ENCODE measurements at regions not wholly inside any gene's neighbourhood (a gene's known extent, or its start where the extent isn't known, plus 50 kb on each side); places are given as distances from the start of the nearest gene placed in this dataset.

DNA sequence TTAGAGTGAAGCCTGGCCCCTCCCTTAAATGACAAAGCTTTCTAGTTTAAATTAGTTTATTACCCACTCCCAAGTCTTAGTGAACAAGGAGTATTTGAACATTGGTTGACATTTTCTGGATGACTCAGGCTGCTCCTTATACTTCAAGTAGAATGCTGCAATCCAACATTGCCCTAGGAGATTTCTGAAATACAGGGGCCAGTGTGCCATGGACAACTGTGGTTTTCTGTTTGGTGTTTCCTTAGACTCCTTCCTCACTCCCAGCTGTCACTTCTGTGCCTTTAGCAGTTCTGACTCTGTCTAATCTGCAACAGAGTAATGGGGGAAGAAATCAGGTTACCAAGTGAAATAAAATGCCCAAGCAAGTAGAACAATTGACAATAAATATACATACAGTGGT, 116.1 kb upstream of the P2RY1 start:
- peaks cover 2 to 3% of the 10 kb centered on the region in 2 donors for H3K27me3 Mint-ChIP-seq
- H3K4me1 Mint-ChIP-seq, result no peaks in the 10 kb centered on the region
- no peaks in the 10 kb centered on the region for H3K4me1 ChIP-seq (ENCODE audit: insufficient read depth, low read length)
- no peak overlapping the region for H3K4me3 ChIP-seq (ENCODE audit: low read length in 2 of 2)
- H3K27ac ChIP-seq (ENCODE audit: low read depth, low read length), result no peak overlapping the region
- no peaks in the 10 kb centered on the region for H3K36me3 ChIP-seq (ENCODE audit: insufficient read depth, low read length)
- H3K9me3 Mint-ChIP-seq, result peaks cover 0 to 5% (median under 1%) of the 10 kb centered on the region in 8 donors
- POLR2A ChIA-PET (ENCODE audit: partially characterized antibody), result no interaction called here
- H3K27ac Mint-ChIP-seq, result no peak overlapping the region
- no peaks in the 10 kb centered on the region for H3K27me3 ChIP-seq (ENCODE audit: insufficient read depth, low read length)
- DNase-seq, result no peak
- intact Hi-C loops (cut with micrococcal nuclease), result no loop called here
- CTCF ChIA-PET (ENCODE audit: partially characterized antibody), result no interaction called here
- H3K36me3 Mint-ChIP-seq, result no peaks in the 10 kb centered on the region
- H3K9me3 ChIP-seq (ENCODE audit: control insufficient read depth in 1 of 2, low read length in 2 of 2), result no peaks in the 10 kb centered on the region
- no peak overlapping the region for H3K4me3 Mint-ChIP-seq

DNA sequence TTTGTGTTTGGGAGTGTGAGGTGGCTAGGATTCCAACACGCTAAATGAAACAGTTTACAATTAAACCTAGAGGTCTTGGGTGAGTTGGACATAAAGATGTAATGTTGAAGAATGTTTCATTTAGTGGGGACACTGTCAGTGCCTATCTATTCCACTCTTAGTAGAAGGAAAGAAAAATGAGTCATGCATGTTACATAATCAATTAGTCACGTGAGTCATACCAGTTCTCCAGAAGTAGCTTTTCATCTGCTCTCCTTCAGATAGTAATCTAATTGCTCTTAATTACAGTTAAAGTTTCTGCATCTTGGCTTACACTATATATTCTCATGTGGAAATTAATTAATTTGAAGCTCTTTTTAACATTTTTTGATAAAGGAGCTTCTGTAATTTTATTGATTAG, 115.7 kb upstream of the P2RY1 start:
- Histone ChIP-seq H3K36me3 (ENCODE audit: insufficient read depth, low read length) (no peaks in the 10 kb centered on the region), H3K4me3 (ENCODE audit: low read length in 2 of 2) (no peak overlapping the region), H3K27ac (ENCODE audit: low read depth, low read length) (no peak overlapping the region), H3K4me1 (ENCODE audit: insufficient read depth, low read length) (no peaks in the 10 kb centered on the region), H3K27me3 (ENCODE audit: insufficient read depth, low read length) (no peaks in the 10 kb centered on the region), H3K9me3 (ENCODE audit: control insufficient read depth in 1 of 2, low read length in 2 of 2) (no peaks in the 10 kb centered on the region)
- no peak for DNase-seq
- Mint-ChIP-seq H3K36me3 (no peaks in the 10 kb centered on the region), H3K27me3 (peaks cover 2 to 3% of the 10 kb centered on the region in 2 donors), H3K4me3 (no peak overlapping the region), H3K9me3 (peaks cover 0 to 5% (median under 1%) of the 10 kb centered on the region in 8 donors), H3K27ac (no peak overlapping the region), H3K4me1 (no peaks in the 10 kb centered on the region)
- intact Hi-C loops (cut with micrococcal nuclease), result no loop called here
- ChIA-PET POLR2A (ENCODE audit: partially characterized antibody) (no interaction called here), CTCF (ENCODE audit: partially characterized antibody) (no interaction called here)

DNA sequence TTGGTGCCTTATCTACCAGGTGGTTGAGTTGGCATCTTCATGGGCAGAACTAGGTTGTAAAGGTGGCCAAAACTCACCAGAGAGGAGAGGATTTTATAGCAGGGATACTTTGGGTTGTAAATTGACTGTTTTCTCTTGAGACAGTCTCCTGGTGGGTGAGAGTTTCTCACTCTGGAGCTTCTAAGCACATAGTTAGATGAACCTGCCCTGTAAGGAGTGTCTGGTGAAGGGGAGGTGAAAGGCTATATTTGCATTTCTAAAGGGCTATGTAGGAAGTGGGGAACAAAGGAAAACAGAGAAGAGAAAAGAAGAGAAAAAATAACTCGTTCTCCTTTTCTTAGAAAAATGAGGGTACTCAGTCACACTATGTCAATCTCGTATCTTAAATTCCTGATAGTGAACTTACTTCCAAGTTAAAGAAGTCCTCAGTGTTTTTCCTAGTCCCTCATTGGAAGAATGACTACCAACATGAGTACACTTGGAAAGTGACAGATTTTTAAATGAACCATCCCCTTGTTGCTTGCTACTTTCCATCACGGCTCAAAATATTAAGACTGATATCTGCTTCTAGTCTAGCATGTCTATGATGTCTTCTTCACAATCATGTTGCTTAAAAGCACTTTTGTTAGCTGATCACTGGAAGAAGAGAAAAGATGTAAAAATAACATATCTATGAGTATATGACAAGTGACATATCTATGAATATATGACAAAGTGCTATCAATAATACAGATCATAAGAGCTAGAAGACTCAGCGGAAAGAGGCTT, 113.8 kb upstream of the P2RY1 start:
- Histone ChIP-seq H3K4me3 (ENCODE audit: low read length in 2 of 2) (no peak overlapping the region), H3K27me3 (ENCODE audit: insufficient read depth, low read length) (no peaks in the 10 kb centered on the region), H3K4me1 (ENCODE audit: insufficient read depth, low read length) (no peaks in the 10 kb centered on the region), H3K27ac (ENCODE audit: low read depth, low read length) (no peak overlapping the region), H3K9me3 (ENCODE audit: control insufficient read depth in 1 of 2, low read length in 2 of 2) (no peaks in the 10 kb centered on the region), H3K36me3 (ENCODE audit: insufficient read depth, low read length) (no peaks in the 10 kb centered on the region)
- intact Hi-C loops (cut with micrococcal nuclease), result no loop called here
- H3K4me3 Mint-ChIP-seq, result no peak overlapping the region
- no peak for DNase-seq
- peaks cover 2 to 3% of the 10 kb centered on the region in 2 donors for H3K27me3 Mint-ChIP-seq
- H3K36me3 Mint-ChIP-seq, result no peaks in the 10 kb centered on the region
- H3K9me3 Mint-ChIP-seq, result peaks cover 0 to 5% (median 0%) of the 10 kb centered on the region in 8 donors
- H3K27ac Mint-ChIP-seq, result no peak overlapping the region
- no peaks in the 10 kb centered on the region for H3K4me1 Mint-ChIP-seq
- ChIA-PET POLR2A (ENCODE audit: partially characterized antibody) (no interaction called here), CTCF (ENCODE audit: partially characterized antibody) (no interaction called here)

DNA sequence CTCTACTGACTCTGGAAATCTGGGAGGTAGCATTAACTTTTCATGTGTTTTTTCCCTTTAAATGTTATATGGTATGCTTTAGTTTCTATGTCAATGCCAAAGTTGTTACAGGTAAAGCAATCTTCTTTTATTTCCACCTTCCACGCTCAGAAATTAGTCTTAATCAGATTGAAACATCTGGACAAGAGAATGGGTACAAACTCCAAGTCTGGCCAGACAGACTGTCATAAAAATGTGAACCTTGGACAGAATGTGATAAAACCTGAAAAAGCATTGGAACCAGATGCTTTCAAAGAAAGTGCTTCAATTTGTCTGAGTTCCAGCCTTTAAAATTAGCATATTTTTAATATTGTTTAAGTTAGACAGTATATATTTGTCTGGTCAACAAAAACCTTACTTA, 110.7 kb upstream of the P2RY1 start:
- intact Hi-C loops (cut with micrococcal nuclease), result no loop called here
- Histone ChIP-seq H3K36me3 (ENCODE audit: insufficient read depth, low read length) (no peaks in the 10 kb centered on the region), H3K4me1 (ENCODE audit: insufficient read depth, low read length) (no peaks in the 10 kb centered on the region), H3K27ac (ENCODE audit: low read depth, low read length) (no peak overlapping the region), H3K4me3 (ENCODE audit: low read length in 2 of 2) (no peak overlapping the region), H3K9me3 (ENCODE audit: control insufficient read depth in 1 of 2, low read length in 2 of 2) (no peaks in the 10 kb centered on the region), H3K27me3 (ENCODE audit: insufficient read depth, low read length) (no peaks in the 10 kb centered on the region)
- peaks cover 0 to 5% (median under 1%) of the 10 kb centered on the region in 8 donors for H3K9me3 Mint-ChIP-seq
- no peak for DNase-seq
- ChIA-PET POLR2A (ENCODE audit: partially characterized antibody) (no interaction called here), CTCF (ENCODE audit: partially characterized antibody) (no interaction called here)
- H3K27me3 Mint-ChIP-seq, result peaks cover 2 to 3% of the 10 kb centered on the region in 2 donors
- H3K4me1 Mint-ChIP-seq, result peaks cover 0 to 2% (median 0%) of the 10 kb centered on the region in 4 donors
- H3K36me3 Mint-ChIP-seq, result no peaks in the 10 kb centered on the region
- no peak overlapping the region for H3K4me3 Mint-ChIP-seq
- H3K27ac Mint-ChIP-seq, result no peak overlapping the region

DNA sequence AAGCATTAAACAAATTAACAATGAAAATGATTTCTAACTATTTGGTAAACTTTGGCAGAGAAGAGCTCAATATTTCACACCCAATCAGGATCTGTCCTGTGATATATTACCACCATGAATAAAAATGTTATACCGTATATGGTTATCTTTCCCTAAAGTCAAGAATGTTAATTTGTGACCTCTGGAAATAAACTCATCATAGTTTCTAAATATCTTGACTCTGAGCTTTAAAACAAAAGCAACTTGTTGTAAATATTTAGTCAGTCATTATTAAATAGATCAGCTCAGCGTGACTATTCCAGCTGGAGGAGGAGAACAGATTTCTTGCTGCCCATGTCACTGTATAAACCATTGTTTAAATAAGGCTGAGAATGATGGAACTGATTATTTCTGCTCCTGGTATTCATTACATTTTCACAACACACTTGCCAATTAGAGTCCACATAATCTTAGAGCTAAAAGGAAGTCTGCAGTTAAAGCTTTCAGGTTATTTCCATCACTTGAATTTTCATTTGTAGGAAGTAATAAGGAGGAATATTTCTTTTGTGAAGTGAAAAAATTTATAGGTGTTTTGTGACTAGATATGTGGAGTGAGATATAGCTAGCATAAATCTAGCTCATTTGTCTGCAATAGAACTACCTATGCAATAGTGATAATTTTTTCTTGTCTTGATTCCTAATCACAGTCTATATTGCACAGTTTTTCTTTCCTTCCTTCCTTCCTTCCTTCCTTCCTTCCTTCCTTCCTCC, 106.5 kb upstream of the P2RY1 start:
- Mint-ChIP-seq H3K27ac (no peak overlapping the region), H3K27me3 (peaks cover 0 to 3% of the 10 kb centered on the region in 2 donors), H3K4me1 (peaks cover 0 to 2% (median 0%) of the 10 kb centered on the region in 4 donors), H3K36me3 (no peaks in the 10 kb centered on the region), H3K4me3 (no peak overlapping the region), H3K9me3 (peaks cover 0 to 2% (median 0%) of the 10 kb centered on the region in 8 donors)
- Histone ChIP-seq H3K9me3 (ENCODE audit: control insufficient read depth in 1 of 2, low read length in 2 of 2) (no peaks in the 10 kb centered on the region), H3K36me3 (ENCODE audit: insufficient read depth, low read length) (no peaks in the 10 kb centered on the region), H3K27me3 (ENCODE audit: insufficient read depth, low read length) (no peaks in the 10 kb centered on the region), H3K4me3 (ENCODE audit: low read length in 2 of 2) (no peak overlapping the region), H3K4me1 (ENCODE audit: insufficient read depth, low read length) (no peaks in the 10 kb centered on the region), H3K27ac (ENCODE audit: low read depth, low read length) (no peak overlapping the region)
- CTCF ChIA-PET (ENCODE audit: partially characterized antibody), result no interaction called here
- intact Hi-C loops (cut with micrococcal nuclease), result no loop called here
- DNase-seq, result no peak
- POLR2A ChIA-PET (ENCODE audit: partially characterized antibody), result no interaction called here

DNA sequence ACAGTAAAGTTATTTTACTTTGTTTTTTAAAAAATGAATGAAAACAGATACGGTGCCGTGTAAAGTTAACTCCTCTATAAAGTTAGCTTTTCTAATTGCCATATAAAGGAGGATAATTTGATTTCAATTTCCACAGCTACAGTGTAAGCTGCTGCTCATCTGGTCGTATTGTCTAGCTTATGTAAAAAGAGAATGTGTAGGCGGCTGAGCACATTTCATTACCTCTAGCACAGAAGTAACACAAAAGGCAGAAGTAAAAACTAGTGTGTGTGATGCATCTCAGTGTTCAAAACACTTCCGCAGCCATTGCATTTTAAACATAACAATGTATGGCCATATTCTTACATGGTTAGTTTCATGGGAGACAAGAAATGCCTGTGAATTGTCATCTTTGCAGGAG, 105.0 kb upstream of the P2RY1 start:
- H3K4me3 ChIP-seq (ENCODE audit: low read length in 2 of 2), result no peak overlapping the region

DNA sequence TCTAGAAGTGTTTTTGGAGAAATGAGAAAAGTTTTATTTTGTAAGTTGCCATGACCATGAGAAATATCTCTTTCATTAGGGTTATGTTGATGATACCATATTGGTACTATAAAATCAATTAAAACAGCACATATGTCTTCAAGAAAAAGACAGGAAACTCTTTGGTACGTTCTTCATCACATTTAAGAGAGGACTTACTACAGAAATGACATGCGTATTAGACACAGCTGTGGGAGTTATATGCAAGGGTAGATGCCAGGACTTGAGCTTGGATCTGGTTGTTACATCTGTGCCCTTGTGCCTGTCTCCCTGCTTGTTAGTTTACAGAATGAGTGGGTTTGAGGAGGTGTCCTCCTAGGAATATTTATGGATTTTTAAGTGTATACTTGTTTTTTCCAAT, 103.4 kb upstream of the P2RY1 start:
- H3K4me3 Mint-ChIP-seq, result no peak overlapping the region
- intact Hi-C loops (cut with micrococcal nuclease), result no loop called here
- no peaks in the 10 kb centered on the region for H3K36me3 Mint-ChIP-seq
- Histone ChIP-seq H3K27ac (ENCODE audit: low read depth, low read length) (no peak overlapping the region), H3K27me3 (ENCODE audit: insufficient read depth, low read length) (no peaks in the 10 kb centered on the region), H3K36me3 (ENCODE audit: insufficient read depth, low read length) (no peaks in the 10 kb centered on the region), H3K9me3 (ENCODE audit: control insufficient read depth in 1 of 2, low read length in 2 of 2) (no peaks in the 10 kb centered on the region), H3K4me1 (ENCODE audit: insufficient read depth, low read length) (no peaks in the 10 kb centered on the region), H3K4me3 (ENCODE audit: low read length in 2 of 2) (no peak overlapping the region)
- CTCF ChIA-PET (ENCODE audit: partially characterized antibody), result no interaction called here
- POLR2A ChIA-PET (ENCODE audit: partially characterized antibody), result no interaction called here
- no peak for DNase-seq
- peaks cover 0 to 3% of the 10 kb centered on the region in 2 donors for H3K27me3 Mint-ChIP-seq
- H3K4me1 Mint-ChIP-seq, result peaks cover 0 to 2% (median 0%) of the 10 kb centered on the region in 4 donors
- H3K9me3 Mint-ChIP-seq, result peaks cover 0 to 2% (median 0%) of the 10 kb centered on the region in 8 donors
- H3K27ac Mint-ChIP-seq, result no peak overlapping the region

More for the DNA sequence above, 105.0 kb upstream of the P2RY1 start:
- ChIA-PET POLR2A (ENCODE audit: partially characterized antibody) (no interaction called here), CTCF (ENCODE audit: partially characterized antibody) (no interaction called here)
- H3K4me3 Mint-ChIP-seq, result no peak overlapping the region
- no peaks in the 10 kb centered on the region for H3K27me3 ChIP-seq (ENCODE audit: insufficient read depth, low read length)
- H3K4me1 ChIP-seq (ENCODE audit: insufficient read depth, low read length), result no peaks in the 10 kb centered on the region
- H3K36me3 Mint-ChIP-seq, result no peaks in the 10 kb centered on the region
- H3K27me3 Mint-ChIP-seq, result peaks cover 0 to 3% of the 10 kb centered on the region in 2 donors
- H3K27ac ChIP-seq (ENCODE audit: low read depth, low read length), result no peak overlapping the region
- intact Hi-C loops (cut with micrococcal nuclease), result no loop called here
- H3K36me3 ChIP-seq (ENCODE audit: insufficient read depth, low read length), result no peaks in the 10 kb centered on the region
- H3K9me3 ChIP-seq (ENCODE audit: control insufficient read depth in 1 of 2, low read length in 2 of 2), result no peaks in the 10 kb centered on the region
- peaks cover 0 to 2% (median 0%) of the 10 kb centered on the region in 8 donors for H3K9me3 Mint-ChIP-seq
- no peak for DNase-seq
- peaks cover 0 to 2% (median 0%) of the 10 kb centered on the region in 4 donors for H3K4me1 Mint-ChIP-seq
- no peak overlapping the region for H3K27ac Mint-ChIP-seq

Data from CD4-positive, alpha-beta memory T cell (primary cell).